ENCODE measurements at regions not wholly inside any gene's neighbourhood (a gene's known extent, or its start where the extent isn't known, plus 50 kb on each side); places are given as distances from the start of the nearest gene placed in this dataset.

- H3K4me3 Mint-ChIP-seq (ENCODE audit: unreplicated experiment), result no peak overlapping the region
- intact Hi-C loops (cut with micrococcal nuclease; ENCODE audit: unreplicated experiment), result no loop called here
- no peaks in the 10 kb centered on the region for H3K27me3 Mint-ChIP-seq (ENCODE audit: insufficient read depth, unreplicated experiment)
- H3K4me1 Mint-ChIP-seq (ENCODE audit: low read depth, unreplicated experiment), result no peaks in the 10 kb centered on the region
- H3K27me3 ChIP-seq (replicated peaks; ENCODE audit: control insufficient read depth, insufficient read depth, low read length), result no peaks in the 10 kb centered on the region
- H3K9me3 ChIP-seq, result no peaks in the 10 kb centered on the region
- ChIA-PET POLR2A (no interaction called here), CTCF (interaction anchor here (1.1 kb wide), 1 partner anchor 124 kb away, joined by 4 read pairs; no protein-coding TSS in a partner anchor)
- H3K4me3 ChIP-seq (ENCODE audit: low read depth, low read length), result no peak overlapping the region
- no peak for TF ChIP-seq CTCF (IDR thresholded peaks at IDR 0.05; ENCODE audit: insufficient read depth in 1 of 2, low read depth in 1 of 2, low read length in 1 of 2, severe bottlenecking in 1 of 2, unreplicated experiment in 1 of 2)
- H3K36me3 ChIP-seq (ENCODE audit: control insufficient read depth, insufficient read depth, low read length), result no peaks in the 10 kb centered on the region
- BruUV-seq (replicated peaks), result no TSS peak
- DNase-seq, result no peak
- H3K9me3 Mint-ChIP-seq (ENCODE audit: unreplicated experiment), result peaks cover 8% of the 10 kb centered on the region
- no peaks in the 10 kb centered on the region for H3K4me1 ChIP-seq
- H3K36me3 Mint-ChIP-seq (ENCODE audit: insufficient read depth, unreplicated experiment), result no peaks in the 10 kb centered on the region
- H3K27ac Mint-ChIP-seq (ENCODE audit: unreplicated experiment), result no peak overlapping the region
These were observed 57.1 kb upstream of the COL18A1 start for GRCh38 chr21:45347712-45348499.

GRCh38 chr21:45348591-45349327 is 56.2 kb upstream of the COL18A1 start:
- H3K36me3 Mint-ChIP-seq (ENCODE audit: insufficient read depth, unreplicated experiment), result no peaks in the 10 kb centered on the region
- DNase-seq, result no peak
- intact Hi-C loops (cut with micrococcal nuclease; ENCODE audit: unreplicated experiment), result no loop called here
- no peak overlapping the region for H3K27ac Mint-ChIP-seq (ENCODE audit: unreplicated experiment)
- TF ChIP-seq CTCF (IDR thresholded peaks at IDR 0.05; ENCODE audit: insufficient read depth in 1 of 2, low read depth in 1 of 2, low read length in 1 of 2, severe bottlenecking in 1 of 2, unreplicated experiment in 1 of 2), result no peak
- H3K4me3 Mint-ChIP-seq (ENCODE audit: unreplicated experiment), result no peak overlapping the region
- H3K27me3 Mint-ChIP-seq (ENCODE audit: insufficient read depth, unreplicated experiment), result no peaks in the 10 kb centered on the region
- peaks cover 4% of the 10 kb centered on the region for H3K4me1 Mint-ChIP-seq (ENCODE audit: low read depth, unreplicated experiment)
- no TSS peak for BruUV-seq (replicated peaks)
- H3K36me3 ChIP-seq (ENCODE audit: control insufficient read depth, insufficient read depth, low read length), result no peaks in the 10 kb centered on the region
- CTCF ChIA-PET, result interaction anchor here (1.1 kb wide), 1 partner anchor 123 kb away, joined by 4 read pairs; no protein-coding TSS in a partner anchor
- H3K4me3 ChIP-seq (ENCODE audit: low read depth, low read length), result no peak overlapping the region
- no peaks in the 10 kb centered on the region for H3K9me3 ChIP-seq
- no peaks in the 10 kb centered on the region for H3K27me3 ChIP-seq (replicated peaks; ENCODE audit: control insufficient read depth, insufficient read depth, low read length)
- POLR2A ChIA-PET, result no interaction called here
- H3K9me3 Mint-ChIP-seq (ENCODE audit: unreplicated experiment), result peaks cover 8% of the 10 kb centered on the region
- no peaks in the 10 kb centered on the region for H3K4me1 ChIP-seq

- Mint-ChIP-seq H3K4me3 (ENCODE audit: unreplicated experiment) (no peak overlapping the region), H3K4me1 (ENCODE audit: low read depth, unreplicated experiment) (peaks cover 16% of the 10 kb centered on the region), H3K9me3 (ENCODE audit: unreplicated experiment) (no peaks in the 10 kb centered on the region), H3K36me3 (ENCODE audit: insufficient read depth, unreplicated experiment) (no peaks in the 10 kb centered on the region), H3K27me3 (ENCODE audit: insufficient read depth, unreplicated experiment) (no peaks in the 10 kb centered on the region), H3K27ac (ENCODE audit: unreplicated experiment) (no peak overlapping the region)
- Histone ChIP-seq H3K9me3 (no peaks in the 10 kb centered on the region), H3K4me3 (ENCODE audit: low read depth, low read length) (no peak overlapping the region), H3K36me3 (ENCODE audit: control insufficient read depth, insufficient read depth, low read length) (no peaks in the 10 kb centered on the region), H3K4me1 (peaks cover 9% of the 10 kb centered on the region), H3K27me3 (replicated peaks; ENCODE audit: control insufficient read depth, insufficient read depth, low read length) (no peaks in the 10 kb centered on the region)
- intact Hi-C loops (cut with micrococcal nuclease; ENCODE audit: unreplicated experiment), result no loop called here
- TF ChIP-seq CTCF (IDR thresholded peaks at IDR 0.05; ENCODE audit: insufficient read depth in 1 of 2, low read depth in 1 of 2, low read length in 1 of 2, severe bottlenecking in 1 of 2, unreplicated experiment in 1 of 2), result no peak
- POLR2A ChIA-PET, result no interaction called here
- DNase-seq, result no peak
- CTCF ChIA-PET, result no interaction called here
- no TSS peak for BruUV-seq (replicated peaks)
These were observed 54.6 kb upstream of the COL18A1 start for GRCh38 chr21:45350206-45350854.
